ENCODE measurements at regions not wholly inside any gene's neighbourhood (a gene's known extent, or its start where the extent isn't known, plus 50 kb on each side); places are given as distances from the start of the nearest gene placed in this dataset.
A peak's percentile ranks its signal among the peaks of the same experiment; 100 is the strongest.

DNA sequence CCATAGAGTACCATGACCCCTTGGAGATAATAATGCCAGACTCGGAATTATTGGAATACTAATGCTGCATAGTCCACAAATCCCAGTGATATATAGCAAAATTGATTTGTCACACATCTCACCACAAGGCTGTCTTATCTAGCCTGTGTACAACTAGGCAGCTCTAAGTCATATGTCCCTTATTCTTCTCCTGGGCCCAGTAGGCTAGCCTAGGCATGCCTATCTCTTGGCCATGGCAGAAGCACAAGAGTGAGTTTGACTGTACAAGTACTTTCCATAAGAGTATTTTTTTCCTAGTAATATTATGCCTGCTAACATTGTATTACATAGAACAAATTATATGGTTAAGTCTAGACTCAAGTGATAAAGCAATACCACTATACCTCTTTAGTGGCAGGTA, 1122.1 kb upstream of the SEL1L start (continued):
- TF ChIP-seq, protein P1, sequence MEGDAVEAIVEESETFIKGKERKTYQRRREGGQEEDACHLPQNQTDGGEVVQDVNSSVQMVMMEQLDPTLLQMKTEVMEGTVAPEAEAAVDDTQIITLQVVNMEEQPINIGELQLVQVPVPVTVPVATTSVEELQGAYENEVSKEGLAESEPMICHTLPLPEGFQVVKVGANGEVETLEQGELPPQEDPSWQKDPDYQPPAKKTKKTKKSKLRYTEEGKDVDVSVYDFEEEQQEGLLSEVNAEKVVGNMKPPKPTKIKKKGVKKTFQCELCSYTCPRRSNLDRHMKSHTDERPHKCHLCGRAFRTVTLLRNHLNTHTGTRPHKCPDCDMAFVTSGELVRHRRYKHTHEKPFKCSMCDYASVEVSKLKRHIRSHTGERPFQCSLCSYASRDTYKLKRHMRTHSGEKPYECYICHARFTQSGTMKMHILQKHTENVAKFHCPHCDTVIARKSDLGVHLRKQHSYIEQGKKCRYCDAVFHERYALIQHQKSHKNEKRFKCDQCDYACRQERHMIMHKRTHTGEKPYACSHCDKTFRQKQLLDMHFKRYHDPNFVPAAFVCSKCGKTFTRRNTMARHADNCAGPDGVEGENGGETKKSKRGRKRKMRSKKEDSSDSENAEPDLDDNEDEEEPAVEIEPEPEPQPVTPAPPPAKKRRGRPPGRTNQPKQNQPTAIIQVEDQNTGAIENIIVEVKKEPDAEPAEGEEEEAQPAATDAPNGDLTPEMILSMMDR (IDR thresholded peaks at IDR 0.05; ENCODE audit: poor library complexity, severe bottlenecking): no peak
- no peak for TF ChIP-seq SMC3 (conservative IDR thresholded peaks at IDR 0.05; ENCODE audit: poor library complexity)

GRCh38 chr14:82657186-82657675, 1123.6 kb upstream of the SEL1L start:
- H3K9ac ChIP-seq (ENCODE audit: low read length): no peak overlapping the region
- H3F3A ChIP-seq (ENCODE audit: insufficient read depth, low read length, poor library complexity, severe bottlenecking): no peaks in the 10 kb centered on the region
- H3K4me3 ChIP-seq (ENCODE audit: low read length): no peak overlapping the region
- H3K27ac ChIP-seq (ENCODE audit: low read length): no peak overlapping the region
- H3K9me3 ChIP-seq (ENCODE audit: low read length): no peaks in the 10 kb centered on the region
- H3K9me2 ChIP-seq (ENCODE audit: insufficient read depth, low read length): no peaks in the 10 kb centered on the region
- no peak overlapping the region for H3K4me2 ChIP-seq (ENCODE audit: low read length)
- no peaks in the 10 kb centered on the region for H3K27me3 ChIP-seq (ENCODE audit: insufficient read depth, low read depth, low read length)
- TF ChIP-seq EZH2 (IDR thresholded peaks at IDR 0.05; ENCODE audit: borderline replicate concordance, insufficient read depth, low read length, poor library complexity, severe bottlenecking) (no peak), POLR2AphosphoS5 (IDR thresholded peaks at IDR 0.05) (no peak), EP300 (conservative IDR thresholded peaks at IDR 0.05; ENCODE audit: poor library complexity, severe bottlenecking) (no peak), TAF1 (IDR thresholded peaks at IDR 0.05; ENCODE audit: low read depth) (no peak), RAD21 (conservative IDR thresholded peaks at IDR 0.05) (no peak), SMC3 (conservative IDR thresholded peaks at IDR 0.05; ENCODE audit: poor library complexity) (no peak), MXI1 (conservative IDR thresholded peaks at IDR 0.05; ENCODE audit: poor library complexity, severe bottlenecking) (no peak)
- TF ChIP-seq, protein P2, sequence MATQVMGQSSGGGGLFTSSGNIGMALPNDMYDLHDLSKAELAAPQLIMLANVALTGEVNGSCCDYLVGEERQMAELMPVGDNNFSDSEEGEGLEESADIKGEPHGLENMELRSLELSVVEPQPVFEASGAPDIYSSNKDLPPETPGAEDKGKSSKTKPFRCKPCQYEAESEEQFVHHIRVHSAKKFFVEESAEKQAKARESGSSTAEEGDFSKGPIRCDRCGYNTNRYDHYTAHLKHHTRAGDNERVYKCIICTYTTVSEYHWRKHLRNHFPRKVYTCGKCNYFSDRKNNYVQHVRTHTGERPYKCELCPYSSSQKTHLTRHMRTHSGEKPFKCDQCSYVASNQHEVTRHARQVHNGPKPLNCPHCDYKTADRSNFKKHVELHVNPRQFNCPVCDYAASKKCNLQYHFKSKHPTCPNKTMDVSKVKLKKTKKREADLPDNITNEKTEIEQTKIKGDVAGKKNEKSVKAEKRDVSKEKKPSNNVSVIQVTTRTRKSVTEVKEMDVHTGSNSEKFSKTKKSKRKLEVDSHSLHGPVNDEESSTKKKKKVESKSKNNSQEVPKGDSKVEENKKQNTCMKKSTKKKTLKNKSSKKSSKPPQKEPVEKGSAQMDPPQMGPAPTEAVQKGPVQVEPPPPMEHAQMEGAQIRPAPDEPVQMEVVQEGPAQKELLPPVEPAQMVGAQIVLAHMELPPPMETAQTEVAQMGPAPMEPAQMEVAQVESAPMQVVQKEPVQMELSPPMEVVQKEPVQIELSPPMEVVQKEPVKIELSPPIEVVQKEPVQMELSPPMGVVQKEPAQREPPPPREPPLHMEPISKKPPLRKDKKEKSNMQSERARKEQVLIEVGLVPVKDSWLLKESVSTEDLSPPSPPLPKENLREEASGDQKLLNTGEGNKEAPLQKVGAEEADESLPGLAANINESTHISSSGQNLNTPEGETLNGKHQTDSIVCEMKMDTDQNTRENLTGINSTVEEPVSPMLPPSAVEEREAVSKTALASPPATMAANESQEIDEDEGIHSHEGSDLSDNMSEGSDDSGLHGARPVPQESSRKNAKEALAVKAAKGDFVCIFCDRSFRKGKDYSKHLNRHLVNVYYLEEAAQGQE (IDR thresholded peaks at IDR 0.05; ENCODE audit: borderline replicate concordance): no peak
- H2AFZ ChIP-seq (ENCODE audit: low read depth, low read length): no peak overlapping the region
- H4K20me1 ChIP-seq (ENCODE audit: insufficient read depth): no peaks in the 10 kb centered on the region
- no peaks in the 10 kb centered on the region for H3K36me3 ChIP-seq (ENCODE audit: insufficient read depth, low read length)
- H3K79me2 ChIP-seq (replicated peaks; ENCODE audit: insufficient read depth, low read length): no peaks in the 10 kb centered on the region

DNA sequence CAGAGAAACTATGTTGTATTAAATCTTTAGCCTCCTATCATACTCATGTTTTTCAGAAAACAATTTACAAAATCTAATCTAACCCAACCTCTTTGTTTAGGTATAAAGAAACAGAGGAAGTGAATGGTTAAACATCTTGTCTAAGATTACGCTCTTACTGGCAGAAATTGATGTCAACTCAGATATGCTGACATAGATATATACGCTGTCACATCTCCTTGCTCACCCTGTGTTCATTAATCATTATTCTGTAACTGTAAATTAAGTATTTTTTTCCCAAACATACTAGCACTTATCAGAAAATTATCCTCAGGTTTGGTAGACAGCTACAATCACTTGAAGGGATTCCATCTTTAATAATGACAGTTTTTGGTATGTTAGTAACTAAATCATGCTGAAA, 1127.6 kb upstream of the SEL1L start:
- Histone ChIP-seq H3K9me2 (ENCODE audit: insufficient read depth, low read length) (no peaks in the 10 kb centered on the region), H2AFZ (ENCODE audit: low read depth, low read length) (no peak overlapping the region), H3K79me2 (replicated peaks; ENCODE audit: insufficient read depth, low read length) (no peaks in the 10 kb centered on the region), H3K9ac (ENCODE audit: low read length) (no peak overlapping the region), H3K4me3 (ENCODE audit: low read length) (peak overlapping the region; percentile 27), H3K27me3 (ENCODE audit: insufficient read depth, low read depth, low read length) (no peaks in the 10 kb centered on the region), H3K36me3 (ENCODE audit: insufficient read depth, low read length) (no peaks in the 10 kb centered on the region), H4K20me1 (ENCODE audit: insufficient read depth) (no peaks in the 10 kb centered on the region), H3K4me2 (ENCODE audit: low read length) (peak overlapping the region; percentile 29), H3F3A (ENCODE audit: insufficient read depth, low read length, poor library complexity, severe bottlenecking) (no peaks in the 10 kb centered on the region), H3K9me3 (ENCODE audit: low read length) (no peaks in the 10 kb centered on the region), H3K27ac (ENCODE audit: low read length) (peak overlapping the region; percentile 57)
- TF ChIP-seq POLR2AphosphoS5 (IDR thresholded peaks at IDR 0.05): peak; percentile 61
- peak; percentile 90 for TF ChIP-seq EP300 (conservative IDR thresholded peaks at IDR 0.05; ENCODE audit: poor library complexity, severe bottlenecking)
- no peak for TF ChIP-seq RAD21 (conservative IDR thresholded peaks at IDR 0.05)
